ENCODE measurements at regions not wholly inside any gene's neighbourhood (a gene's known extent, or its start where the extent isn't known, plus 50 kb on each side); places are given as distances from the start of the nearest gene placed in this dataset.

GRCh38 chr18:54509793-54510192 is 81.3 kb upstream of the DYNAP start:
- TF ChIP-seq CTCF (conservative IDR thresholded peaks at IDR 0.05; ENCODE audit: low read length), result no peak
- no peak for TF ChIP-seq EZH2phosphoT487 (IDR thresholded peaks at IDR 0.05; ENCODE audit: borderline replicate concordance)
